Fibroblast of mammary gland (primary cell): ENCODE measurements at regions not wholly inside any gene's neighbourhood (a gene's known extent, or its start where the extent isn't known, plus 50 kb on each side); places are given as distances from the start of the nearest gene placed in this dataset.
A peak's percentile ranks its signal among the peaks of the same experiment; 100 is the strongest.

Source experiments
- DNase-seq: peaks from one replicate; pipeline ENCODE4 v3.0.0-alpha.2; 2010; ENCODE audit warnings: low read depth
- H3K4me3 ChIP-seq: 2 replicates; pipeline ENCODE4 v1.5.1; 2011; ENCODE audit warnings: low read depth, mild to moderate bottlenecking, low read length, moderate library complexity; ENCODE audit not compliant: control insufficient read depth
- TF ChIP-seq, protein P1 (sequence below): conservative IDR thresholded peaks from 2 replicates; pipeline ENCODE4 v1.5.1; 2011; ENCODE audit warnings: low read depth, low read length, inconsistent platforms; ENCODE audit not compliant: control insufficient read depth, insufficient read depth

DNA sequence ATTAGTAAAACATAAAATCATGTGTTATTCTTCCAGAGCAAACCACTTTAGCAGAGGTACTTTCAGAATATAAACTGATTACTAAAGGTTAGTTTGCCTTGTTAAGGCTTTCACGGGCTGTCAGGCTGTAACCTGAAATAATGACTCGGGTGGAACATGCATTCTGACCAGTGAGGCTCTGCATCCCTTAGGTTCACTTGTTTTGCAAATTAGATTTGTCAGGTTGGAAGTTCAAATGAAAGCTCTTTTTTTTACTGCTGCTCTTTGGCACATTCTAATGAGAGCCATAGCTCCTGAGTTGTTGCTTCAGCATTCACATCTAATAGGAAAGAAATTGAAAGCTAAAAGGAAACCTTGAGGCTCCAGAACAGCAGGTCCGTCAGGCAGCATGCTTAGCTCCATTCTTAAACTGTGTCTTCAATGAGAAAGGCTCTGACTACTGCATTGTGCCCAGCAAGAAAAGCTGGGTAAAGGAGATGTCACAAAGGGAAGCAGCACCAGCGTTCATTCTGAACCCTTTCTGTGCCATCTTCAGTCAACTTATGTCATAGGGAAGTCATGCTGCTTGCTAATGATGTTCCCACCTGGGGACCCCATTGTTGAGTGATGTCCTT, 445.5 kb upstream of the FBXO33 start:
- TF ChIP-seq, protein P1, sequence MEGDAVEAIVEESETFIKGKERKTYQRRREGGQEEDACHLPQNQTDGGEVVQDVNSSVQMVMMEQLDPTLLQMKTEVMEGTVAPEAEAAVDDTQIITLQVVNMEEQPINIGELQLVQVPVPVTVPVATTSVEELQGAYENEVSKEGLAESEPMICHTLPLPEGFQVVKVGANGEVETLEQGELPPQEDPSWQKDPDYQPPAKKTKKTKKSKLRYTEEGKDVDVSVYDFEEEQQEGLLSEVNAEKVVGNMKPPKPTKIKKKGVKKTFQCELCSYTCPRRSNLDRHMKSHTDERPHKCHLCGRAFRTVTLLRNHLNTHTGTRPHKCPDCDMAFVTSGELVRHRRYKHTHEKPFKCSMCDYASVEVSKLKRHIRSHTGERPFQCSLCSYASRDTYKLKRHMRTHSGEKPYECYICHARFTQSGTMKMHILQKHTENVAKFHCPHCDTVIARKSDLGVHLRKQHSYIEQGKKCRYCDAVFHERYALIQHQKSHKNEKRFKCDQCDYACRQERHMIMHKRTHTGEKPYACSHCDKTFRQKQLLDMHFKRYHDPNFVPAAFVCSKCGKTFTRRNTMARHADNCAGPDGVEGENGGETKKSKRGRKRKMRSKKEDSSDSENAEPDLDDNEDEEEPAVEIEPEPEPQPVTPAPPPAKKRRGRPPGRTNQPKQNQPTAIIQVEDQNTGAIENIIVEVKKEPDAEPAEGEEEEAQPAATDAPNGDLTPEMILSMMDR = no peak
- H3K4me3 ChIP-seq = no peak overlapping the region
- no peak for DNase-seq

DNA sequence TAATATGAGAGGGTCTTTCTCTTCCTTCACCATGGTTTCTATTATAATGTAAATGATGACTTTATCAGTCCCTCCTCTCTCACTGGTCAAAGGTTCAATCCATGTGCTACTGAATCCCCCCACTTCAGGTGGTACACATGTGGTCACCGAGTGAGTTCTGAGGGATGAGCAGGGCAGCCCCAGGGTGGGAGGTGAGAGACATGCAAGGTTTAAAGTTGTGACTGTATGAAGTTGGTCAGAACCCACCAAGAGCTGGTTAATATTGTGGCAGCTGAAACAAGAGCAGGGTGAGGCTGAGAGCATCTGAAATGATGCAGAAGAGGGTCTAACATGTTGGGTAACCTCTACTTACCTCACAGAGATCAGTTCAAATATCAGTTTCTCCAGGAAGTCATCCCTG, 444.7 kb upstream of the FBXO33 start:
- TF ChIP-seq, protein P1 = no peak
- no peak overlapping the region for H3K4me3 ChIP-seq
- DNase-seq = no peak

DNA sequence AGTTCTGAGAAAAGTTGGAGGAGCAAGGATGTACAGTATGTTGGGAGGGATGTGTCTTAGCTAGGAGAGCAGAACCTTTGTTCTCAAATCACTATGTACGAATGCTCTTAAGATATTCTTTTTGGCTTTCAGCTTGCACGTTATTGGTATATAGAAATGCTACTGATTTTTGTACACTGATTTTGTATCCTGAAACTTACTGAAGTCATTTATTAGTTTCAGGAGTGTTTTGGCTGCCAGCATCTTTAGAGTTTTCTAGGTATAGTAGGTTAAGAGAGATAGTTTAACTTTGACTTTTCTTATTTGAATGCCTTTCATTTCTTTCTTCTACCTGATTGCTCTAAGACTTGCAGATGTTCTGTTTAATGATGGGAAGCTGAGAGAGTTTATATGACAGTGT, 442.8 kb upstream of the FBXO33 start:
- H3K4me3 ChIP-seq = no peak overlapping the region
- TF ChIP-seq, protein P1 = no peak
- DNase-seq = no peak

DNA sequence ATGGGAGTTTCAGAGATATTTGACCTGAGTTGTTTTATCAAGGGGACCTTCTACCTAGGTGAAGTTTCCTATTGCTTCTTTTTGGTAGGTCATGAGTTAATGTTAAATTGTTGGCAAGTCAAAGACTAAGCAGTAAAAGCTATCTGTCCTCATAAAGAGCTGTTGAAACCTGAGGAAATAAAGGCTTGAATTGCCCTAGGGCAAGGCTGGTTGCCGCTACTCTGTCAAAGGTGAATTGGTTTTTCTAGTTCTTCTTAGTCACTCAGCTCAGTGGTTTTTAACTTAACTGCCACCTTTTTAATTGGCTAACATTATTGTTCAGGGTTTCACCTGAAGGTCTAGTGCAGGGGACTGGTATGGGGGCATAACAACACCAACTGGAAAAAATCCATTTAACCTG, 441.6 kb upstream of the FBXO33 start:
- DNase-seq = no peak
- TF ChIP-seq, protein P1 = no peak
- no peak overlapping the region for H3K4me3 ChIP-seq

DNA sequence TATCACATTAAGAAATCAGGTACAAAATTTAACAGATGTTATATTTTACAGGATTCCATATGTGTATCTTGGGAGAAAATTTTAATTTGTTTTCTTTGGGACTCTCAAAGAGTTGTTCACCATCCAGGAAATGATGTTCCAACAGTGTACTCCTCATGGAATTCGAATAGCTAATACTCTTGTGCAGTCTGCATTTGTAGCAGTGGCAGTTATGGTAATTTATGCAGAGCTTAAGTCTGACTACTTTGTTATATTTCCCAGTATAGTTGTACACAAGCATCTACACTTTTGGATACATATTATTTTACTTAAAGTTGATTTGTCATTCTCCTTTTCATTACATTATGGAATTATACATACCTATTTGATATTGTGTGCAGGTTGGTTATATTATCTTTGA, 436.7 kb upstream of the FBXO33 start:
- TF ChIP-seq, protein P1 = no peak
- H3K4me3 ChIP-seq = no peak overlapping the region
- no peak for DNase-seq

DNA sequence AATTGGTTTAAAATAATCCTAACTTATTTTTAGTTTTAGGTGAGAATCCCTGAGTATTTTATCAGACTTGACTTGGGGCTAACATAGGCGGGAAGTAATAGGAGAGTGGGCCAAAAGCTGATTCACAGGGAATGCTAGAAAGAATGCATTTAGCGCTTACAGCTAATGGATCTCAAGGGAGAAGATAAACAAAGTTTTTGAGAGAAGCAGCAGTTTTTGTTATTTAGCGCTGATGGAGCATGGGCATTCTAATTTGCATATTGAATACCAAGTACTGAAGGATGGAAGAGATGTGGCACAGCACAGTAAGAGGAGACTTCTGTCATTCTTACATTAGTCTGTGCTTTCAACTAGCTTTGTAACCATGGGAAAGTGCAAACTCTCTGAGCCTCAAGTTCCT, 436.0 kb upstream of the FBXO33 start:
- H3K4me3 ChIP-seq = no peak overlapping the region
- peak; percentile 1 for DNase-seq
- TF ChIP-seq, protein P1 = no peak

DNA sequence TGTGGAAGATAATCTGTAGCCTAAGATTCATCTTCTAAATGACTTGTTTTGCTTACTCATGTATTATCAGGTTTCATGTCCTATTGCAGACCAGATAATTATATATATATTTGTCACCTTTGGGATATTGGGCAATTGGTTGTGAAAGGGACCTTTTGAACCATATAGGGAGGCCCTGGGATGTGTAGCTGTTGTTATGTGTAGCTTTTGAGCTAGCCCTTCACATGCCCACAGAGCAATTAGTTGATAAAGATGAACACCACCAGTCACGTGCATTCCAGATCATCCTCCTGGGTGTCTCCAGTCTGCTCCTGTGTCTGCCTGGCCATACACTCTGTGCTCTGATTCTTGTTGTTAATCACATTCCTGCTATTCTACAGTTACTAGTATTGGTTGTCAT, 431.2 kb upstream of the FBXO33 start:
- TF ChIP-seq, protein P1 = no peak
- no peak overlapping the region for H3K4me3 ChIP-seq
- no peak for DNase-seq
